Cardiac fibroblast (primary cell): ENCODE measurements at regions not wholly inside any gene's neighbourhood (a gene's known extent, or its start where the extent isn't known, plus 50 kb on each side); places are given as distances from the start of the nearest gene placed in this dataset.
"Not testable (repeated sequence)": the region's sequence is repeated elsewhere in the genome, so short reads cannot be mapped to it uniquely, and the experiment has no call there.

Experiments used
- DNase-seq, 2 donors: peaks; one replicate each; pipeline versions ENCODE4 v3.0.0 to v3.0.0-alpha.2; 2010; ENCODE audit warnings: low read depth in 2 of 2
- H3K4me3 ChIP-seq, 2 donors: replicated peaks in 1 of 2; 1 replicate in 1 of 2; 2 replicates in 1 of 2; pipeline ENCODE4 v1.5.1; 2011; ENCODE audit warnings: low read depth in 2 of 2, low read length in 2 of 2, mild to moderate bottlenecking in 2 of 2, moderate library complexity in 1 of 2
- TF ChIP-seq, protein P1 (sequence below): IDR thresholded peaks from one replicate; pipeline ENCODE4 v1.5.1; 2011; ENCODE audit warnings: low read depth, mild to moderate bottlenecking, low read length, inconsistent platforms

GRCh38 chr15:92728266-92728665 lies 72.7 kb upstream of the FAM174B start:
- TF ChIP-seq, protein P1, sequence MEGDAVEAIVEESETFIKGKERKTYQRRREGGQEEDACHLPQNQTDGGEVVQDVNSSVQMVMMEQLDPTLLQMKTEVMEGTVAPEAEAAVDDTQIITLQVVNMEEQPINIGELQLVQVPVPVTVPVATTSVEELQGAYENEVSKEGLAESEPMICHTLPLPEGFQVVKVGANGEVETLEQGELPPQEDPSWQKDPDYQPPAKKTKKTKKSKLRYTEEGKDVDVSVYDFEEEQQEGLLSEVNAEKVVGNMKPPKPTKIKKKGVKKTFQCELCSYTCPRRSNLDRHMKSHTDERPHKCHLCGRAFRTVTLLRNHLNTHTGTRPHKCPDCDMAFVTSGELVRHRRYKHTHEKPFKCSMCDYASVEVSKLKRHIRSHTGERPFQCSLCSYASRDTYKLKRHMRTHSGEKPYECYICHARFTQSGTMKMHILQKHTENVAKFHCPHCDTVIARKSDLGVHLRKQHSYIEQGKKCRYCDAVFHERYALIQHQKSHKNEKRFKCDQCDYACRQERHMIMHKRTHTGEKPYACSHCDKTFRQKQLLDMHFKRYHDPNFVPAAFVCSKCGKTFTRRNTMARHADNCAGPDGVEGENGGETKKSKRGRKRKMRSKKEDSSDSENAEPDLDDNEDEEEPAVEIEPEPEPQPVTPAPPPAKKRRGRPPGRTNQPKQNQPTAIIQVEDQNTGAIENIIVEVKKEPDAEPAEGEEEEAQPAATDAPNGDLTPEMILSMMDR = no peak
- DNase-seq = no peak
- H3K4me3 ChIP-seq = no peak overlapping the region

DNA sequence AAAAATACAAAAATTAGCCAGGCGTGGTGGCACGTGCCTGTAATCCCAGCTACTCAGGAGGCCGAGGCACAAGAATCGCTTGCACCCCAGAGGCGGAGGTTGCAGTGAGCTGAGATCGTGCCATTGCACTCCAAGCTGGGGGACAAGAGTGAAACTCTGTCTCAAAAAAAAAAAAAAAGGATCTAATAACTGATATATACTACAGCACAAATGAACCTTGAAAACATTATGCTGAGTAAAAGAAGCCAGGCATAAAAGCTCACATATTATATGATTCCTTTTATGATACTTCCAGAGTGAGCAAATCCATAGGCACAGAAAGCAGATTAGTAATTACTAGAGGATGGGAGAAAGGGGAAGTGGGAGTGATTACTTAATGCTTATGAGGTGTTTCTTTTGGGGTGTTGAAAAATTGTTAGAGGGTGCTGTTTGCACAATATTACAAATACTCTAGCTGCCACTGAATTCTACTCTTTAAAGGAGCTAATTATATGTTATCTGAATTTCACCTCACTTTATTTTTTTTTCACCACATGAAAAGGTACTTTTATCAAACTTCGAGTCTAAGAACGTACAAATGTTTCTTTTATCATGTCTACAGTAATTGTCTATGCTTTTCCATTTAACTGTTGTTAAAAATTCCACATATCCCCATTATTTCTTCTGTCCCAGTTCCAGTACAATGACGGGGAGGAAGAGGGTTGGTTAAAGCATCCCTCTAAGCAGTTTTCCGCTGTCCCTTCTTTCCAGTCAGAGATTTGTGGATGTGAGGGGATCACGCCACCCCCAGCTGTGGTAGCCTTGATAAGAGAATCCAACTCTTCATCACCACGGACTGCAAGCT lies 77.7 kb upstream of the FAM174B start:
- DNase-seq = no peak
- TF ChIP-seq, protein P1 = no peak
- peak overlapping the region in 1 of 2 donors; percentile 33 for H3K4me3 ChIP-seq

DNA sequence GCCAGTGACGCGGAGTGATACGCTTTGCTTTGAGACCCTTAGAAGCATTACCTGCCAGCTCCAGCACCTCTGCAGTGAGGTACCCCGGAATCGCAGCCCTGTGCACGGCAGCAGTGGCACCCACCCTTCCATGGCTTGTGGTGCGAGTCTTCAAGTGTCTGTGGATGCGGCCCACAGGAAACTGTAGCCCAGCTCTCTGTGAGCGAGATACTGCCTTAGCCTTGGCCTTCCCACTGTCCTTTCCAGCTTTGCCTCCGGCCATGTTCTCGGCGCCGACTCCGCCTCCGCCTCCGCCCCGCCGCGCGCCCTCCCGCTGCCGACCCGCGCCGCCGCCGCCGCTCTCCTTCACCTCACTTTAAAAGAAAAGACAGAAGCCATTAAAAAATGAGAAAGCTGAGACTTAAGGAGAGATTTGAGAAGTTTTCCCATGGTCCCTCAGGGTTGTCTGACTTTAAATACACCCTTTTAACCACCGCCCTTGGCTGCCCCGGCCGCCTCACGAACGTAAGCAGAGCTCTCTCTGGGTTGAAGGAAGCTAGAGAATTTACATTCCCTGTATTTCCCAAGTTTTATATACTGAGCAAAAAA lies 78.5 kb upstream of the FAM174B start:
- TF ChIP-seq, protein P1 = no peak
- peak overlapping the region in 1 of 2 donors; percentile 33 for H3K4me3 ChIP-seq
- peak; percentile 23 to 35 for DNase-seq

DNA sequence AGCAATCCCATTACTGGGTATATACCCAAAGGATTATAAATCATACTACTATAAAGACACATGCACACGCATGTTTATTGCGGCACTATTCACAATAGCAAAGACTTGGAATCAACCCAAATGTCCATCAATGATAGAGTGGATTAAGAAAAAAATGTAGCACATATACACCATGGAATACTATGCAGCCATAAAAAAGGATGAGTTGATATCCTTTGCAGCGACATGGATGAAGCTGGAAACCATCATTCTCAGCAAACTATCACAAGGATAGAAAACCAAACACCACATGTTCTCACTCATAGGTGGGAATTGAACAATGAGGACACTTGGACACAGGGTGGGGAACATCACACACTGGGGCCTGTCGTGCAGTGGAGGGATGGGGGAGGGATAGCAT lies 83.7 kb upstream of the FAM174B start:
- H3K4me3 ChIP-seq, DNase-seq: not testable (repeated sequence)

GRCh38 chr15:92745845-92746271 lies 90.3 kb upstream of the FAM174B start:
- no peak overlapping the region for H3K4me3 ChIP-seq
- no peak for DNase-seq
- TF ChIP-seq, protein P1 = no peak

- no peak for DNase-seq
- H3K4me3 ChIP-seq = no peak overlapping the region
- TF ChIP-seq, protein P1 = no peak
These were observed 91.5 kb upstream of the FAM174B start for GRCh38 chr15:92747047-92747446.

- TF ChIP-seq, protein P1 = no peak
- H3K4me3 ChIP-seq = no peak overlapping the region
- no peak for DNase-seq
These were observed 93.6 kb upstream of the FAM174B start for GRCh38 chr15:92749216-92749615.
